Neural cell (in vitro differentiated cells): ENCODE measurements at regions not wholly inside any gene's neighbourhood (a gene's known extent, or its start where the extent isn't known, plus 50 kb on each side); places are given as distances from the start of the nearest gene placed in this dataset.

Experiments
- EZH2 ChIP-seq: fragments of 200-600, 300-800 bp; shearing (Covaris generic), sonication (generic); IDR thresholded peaks from 2 replicates; pipeline ENCODE4 v1.6.1; 2014; ENCODE audit warnings: antibody characterized with exemption, low read length, borderline replicate concordance, mild to moderate bottlenecking; ENCODE audit not compliant: insufficient read depth, poor library complexity, severe bottlenecking
- POLR2AphosphoS5 ChIP-seq: IDR thresholded peaks from 2 replicates; pipeline ENCODE4 v1.6.1; 2012
- RAD21 ChIP-seq: fragments of 450-650 bp; conservative IDR thresholded peaks from 2 replicates; pipeline ENCODE4 v1.6.1; 2014; ENCODE audit warnings: antibody characterized with exemption, mild to moderate bottlenecking, moderate library complexity
- TAF1 ChIP-seq: IDR thresholded peaks from 2 replicates; pipeline ENCODE4 v1.6.1; 2012; ENCODE audit warnings: low read depth
- TF ChIP-seq, protein P1 (sequence below): fragments of 450-650 bp; IDR thresholded peaks from 2 replicates; pipeline ENCODE4 v1.5.1; 2014; ENCODE audit warnings: antibody characterized with exemption, mild to moderate bottlenecking, moderate library complexity; ENCODE audit not compliant: poor library complexity, severe bottlenecking

DNA sequence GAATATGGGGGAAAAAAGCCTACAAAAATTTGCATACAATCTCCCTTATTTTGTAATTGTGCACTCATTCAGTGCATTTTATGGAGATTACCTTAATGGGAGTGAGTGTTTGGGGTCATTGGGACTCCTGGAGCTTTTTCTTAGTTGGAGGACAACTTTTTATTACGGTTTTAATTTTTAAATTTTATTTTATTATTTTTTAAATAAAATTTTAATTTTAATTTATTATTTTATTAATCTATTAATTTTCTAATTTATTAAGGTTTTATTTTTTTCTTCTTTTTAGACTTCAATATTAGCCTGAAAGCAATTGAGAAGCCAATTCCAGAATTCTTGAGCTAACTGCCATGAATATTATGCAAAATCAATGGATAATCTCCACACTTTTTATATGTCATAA lies 355.0 kb downstream of the SOCS6 start:
- TF ChIP-seq, protein P1, sequence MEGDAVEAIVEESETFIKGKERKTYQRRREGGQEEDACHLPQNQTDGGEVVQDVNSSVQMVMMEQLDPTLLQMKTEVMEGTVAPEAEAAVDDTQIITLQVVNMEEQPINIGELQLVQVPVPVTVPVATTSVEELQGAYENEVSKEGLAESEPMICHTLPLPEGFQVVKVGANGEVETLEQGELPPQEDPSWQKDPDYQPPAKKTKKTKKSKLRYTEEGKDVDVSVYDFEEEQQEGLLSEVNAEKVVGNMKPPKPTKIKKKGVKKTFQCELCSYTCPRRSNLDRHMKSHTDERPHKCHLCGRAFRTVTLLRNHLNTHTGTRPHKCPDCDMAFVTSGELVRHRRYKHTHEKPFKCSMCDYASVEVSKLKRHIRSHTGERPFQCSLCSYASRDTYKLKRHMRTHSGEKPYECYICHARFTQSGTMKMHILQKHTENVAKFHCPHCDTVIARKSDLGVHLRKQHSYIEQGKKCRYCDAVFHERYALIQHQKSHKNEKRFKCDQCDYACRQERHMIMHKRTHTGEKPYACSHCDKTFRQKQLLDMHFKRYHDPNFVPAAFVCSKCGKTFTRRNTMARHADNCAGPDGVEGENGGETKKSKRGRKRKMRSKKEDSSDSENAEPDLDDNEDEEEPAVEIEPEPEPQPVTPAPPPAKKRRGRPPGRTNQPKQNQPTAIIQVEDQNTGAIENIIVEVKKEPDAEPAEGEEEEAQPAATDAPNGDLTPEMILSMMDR = no peak
- TF ChIP-seq EZH2 (no peak), POLR2AphosphoS5 (no peak), RAD21 (no peak), TAF1 (no peak)
